HG03108 (cell line): ENCODE measurements at regions not wholly inside any gene's neighbourhood (a gene's known extent, or its start where the extent isn't known, plus 50 kb on each side); places are given as distances from the start of the nearest gene placed in this dataset.

Source experiments
- ATAC-seq: cut with Tn5 transposase; IDR thresholded peaks from one replicate; pipeline ENCODE4 v1.9.1; 2021; ENCODE audit warnings: moderate library complexity; ENCODE audit not compliant: unreplicated experiment

GRCh38 chr10:20958764-20959163 lies 61.7 kb upstream of the NEBL start:
- no peak for ATAC-seq

GRCh38 chr10:20958225-20958624 lies 61.1 kb upstream of the NEBL start:
- no peak for ATAC-seq

- ATAC-seq = no peak
Observed at GRCh38 chr10:20957744-20958143, 60.6 kb upstream of the NEBL start.

GRCh38 chr10:20956843-20957242 lies 59.7 kb upstream of the NEBL start:
- ATAC-seq = no peak

GRCh38 chr10:20955355-20955893 lies 58.3 kb upstream of the NEBL start:
- ATAC-seq = no peak

- no peak for ATAC-seq
Observed at GRCh38 chr10:20954519-20954918, 57.4 kb upstream of the NEBL start.

- ATAC-seq = no peak
Observed at GRCh38 chr10:20953120-20953519, 56.0 kb upstream of the NEBL start.

GRCh38 chr10:20949967-20950366 lies 52.9 kb upstream of the NEBL start:
- ATAC-seq = no peak

GRCh38 chr10:20948686-20949327 lies 51.7 kb upstream of the NEBL start:
- ATAC-seq = peak; percentile 78
